ENCODE measurements at regions not wholly inside any gene's neighbourhood (a gene's known extent, or its start where the extent isn't known, plus 50 kb on each side); places are given as distances from the start of the nearest gene placed in this dataset.

DNA sequence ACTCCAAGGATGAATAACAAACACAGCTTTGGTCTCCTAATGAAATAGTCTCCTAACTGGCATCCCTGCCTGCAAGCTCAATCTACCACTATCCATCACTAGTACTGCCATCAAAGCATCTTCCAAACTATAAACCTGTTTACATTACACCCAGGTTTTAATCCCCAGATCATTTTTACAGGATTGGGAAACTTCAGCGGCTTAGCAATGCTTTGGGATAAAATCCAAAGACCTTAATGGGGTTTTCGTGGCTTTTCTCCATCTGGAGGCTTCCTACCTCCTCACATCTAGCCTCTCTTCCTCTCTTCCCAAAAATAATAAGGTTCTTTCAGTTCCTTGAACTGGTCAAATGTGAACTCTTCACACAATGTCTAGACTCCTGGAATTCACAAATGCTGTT is 92.2 kb upstream of the SETBP1 start:
- H3K4me1 ChIP-seq (replicated peaks in 1 of 2) = no peaks in the 10 kb centered on the region
- in situ Hi-C loops (cut with MboI; ENCODE audit: low pct_unique_long_range_greater_than_20kb in 2 of 9, low sequenced_read_pairs in 9 of 9, unreplicated experiment in 9 of 9) = no loop called here
- WGBS, 10 experiments = 76 to 100% (median 91%) methylated on average over 1 to 2 of the region's 2 CpGs; no CpG with 5 or more reads in 2 of the 10 experiments
- ATAC-seq (replicated peaks in 6 of 8) = no peak
- no peak overlapping the region for H3K4me3 ChIP-seq
- no peak overlapping the region for H3K27ac ChIP-seq

DNA sequence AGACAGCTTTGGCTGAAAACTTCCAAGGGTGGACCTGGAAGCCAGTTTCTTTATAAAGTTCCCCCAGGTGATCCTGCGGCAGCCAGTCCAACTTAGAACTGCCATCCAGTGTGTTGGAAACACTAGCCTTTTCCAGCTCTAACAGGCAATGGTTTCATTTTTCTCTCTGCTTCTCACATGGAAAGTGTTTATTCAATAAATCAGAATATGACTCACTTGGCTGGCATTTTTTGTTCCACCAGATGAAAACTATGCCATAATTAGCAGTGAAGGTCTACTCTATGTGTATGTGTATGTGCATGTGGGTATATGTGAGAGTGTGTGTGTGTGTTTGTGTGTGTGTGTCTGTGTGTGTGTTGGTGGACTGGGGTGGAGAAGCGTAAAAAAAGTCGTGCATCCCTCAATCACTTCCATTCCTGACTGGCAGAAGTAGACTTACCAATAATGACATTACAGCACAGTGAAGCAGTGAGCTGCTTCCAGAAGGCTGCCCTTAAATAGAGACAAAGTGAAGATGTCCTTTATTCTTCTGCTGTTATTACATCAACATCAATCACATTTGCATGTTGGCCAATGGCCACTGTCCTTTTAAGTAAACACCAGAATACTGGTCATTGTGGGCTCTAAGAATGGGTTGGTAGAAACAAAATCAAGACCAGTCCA is 90.9 kb upstream of the SETBP1 start:
- H3K27ac ChIP-seq = no peak overlapping the region
- H3K4me3 ChIP-seq = no peak overlapping the region
- WGBS, 10 experiments = 0 to 100% (median 50%) methylated on average over 1 to 3 of the region's 3 CpGs; no CpG with 5 or more reads in 2 of the 10 experiments
- H3K4me1 ChIP-seq (replicated peaks in 1 of 2) = no peaks in the 10 kb centered on the region
- peak; percentile 65 to 94 (median 76) for ATAC-seq (replicated peaks in 6 of 8)
- in situ Hi-C loops (cut with MboI; ENCODE audit: low pct_unique_long_range_greater_than_20kb in 2 of 9, low sequenced_read_pairs in 9 of 9, unreplicated experiment in 9 of 9) = no loop called here

DNA sequence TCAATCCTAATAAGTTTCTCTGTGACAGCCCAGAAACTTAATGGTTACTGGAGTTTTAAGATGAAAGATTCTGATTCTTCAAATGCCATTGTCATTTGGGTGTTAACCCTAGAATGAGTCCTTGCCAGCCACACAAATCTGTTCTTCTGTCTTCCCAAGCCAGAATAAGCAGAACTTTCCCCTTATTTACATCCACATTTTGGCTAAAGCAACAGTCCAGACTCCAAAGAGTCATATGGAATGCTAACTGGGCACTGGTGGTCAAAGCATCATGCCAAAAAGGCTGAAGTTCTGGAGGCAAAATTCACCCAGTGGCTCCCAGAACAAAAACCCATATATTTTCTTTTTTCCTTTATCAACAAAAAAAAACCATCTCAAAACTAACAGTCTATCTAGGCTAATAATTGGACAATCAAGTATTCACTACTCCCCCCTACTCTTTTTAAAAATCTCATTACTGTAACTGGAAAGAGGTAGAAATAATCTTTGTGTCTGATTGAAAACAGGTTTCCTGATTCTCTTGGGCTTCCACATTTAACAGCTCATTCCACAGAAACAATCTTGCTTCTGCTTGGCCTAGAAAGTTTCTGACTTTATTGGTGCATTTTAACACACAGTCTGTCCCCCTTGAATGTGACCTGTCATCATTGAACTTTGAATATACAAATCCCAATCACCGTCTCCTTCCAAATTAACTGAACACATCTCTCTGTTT is 89.6 kb upstream of the SETBP1 start:
- Histone ChIP-seq H3K4me1 (replicated peaks in 1 of 2) (no peaks in the 10 kb centered on the region), H3K27ac (no peak overlapping the region), H3K4me3 (no peak overlapping the region)
- no peak for ATAC-seq (replicated peaks in 6 of 8)
- in situ Hi-C loops (cut with MboI; ENCODE audit: low pct_unique_long_range_greater_than_20kb in 2 of 9, low sequenced_read_pairs in 9 of 9, unreplicated experiment in 9 of 9) = no loop called here
- 56 to 100% (median 77%) methylated on average over 1 of the region's 1 CpG; no CpG with 5 or more reads in 6 of the 10 experiments for WGBS, 10 experiments

DNA sequence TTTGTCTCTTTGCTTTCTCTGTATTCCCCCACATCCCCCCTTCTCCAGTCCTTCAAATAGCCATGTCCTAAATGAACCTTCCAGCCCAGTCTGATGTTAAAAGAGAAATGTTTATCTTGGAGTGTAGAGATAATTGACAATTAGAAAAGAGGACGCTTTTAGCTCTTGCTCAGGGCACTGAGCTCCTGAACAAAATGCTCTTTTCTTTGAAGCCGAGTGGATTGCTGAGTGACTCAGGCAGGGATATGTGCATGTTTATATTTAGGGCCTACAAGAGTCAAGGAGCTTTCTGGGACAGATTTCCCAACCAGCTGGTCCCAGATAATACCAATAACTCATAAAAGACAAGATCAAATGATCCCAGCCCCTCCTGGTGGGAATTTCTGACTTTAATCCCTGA is 88.0 kb upstream of the SETBP1 start:
- in situ Hi-C loops (cut with MboI; ENCODE audit: low pct_unique_long_range_greater_than_20kb in 2 of 9, low sequenced_read_pairs in 9 of 9, unreplicated experiment in 9 of 9) = no loop called here
- H3K4me3 ChIP-seq = no peak overlapping the region
- peak in 5 of 8 experiments; percentile 16 to 74 (median 65) for ATAC-seq (replicated peaks in 6 of 8)
- H3K27ac ChIP-seq = no peak overlapping the region
- 0 to 70% (median 28%) methylated on average over 1 to 2 of the region's 2 CpGs; no CpG with 5 or more reads in 4 of the 10 experiments for WGBS, 10 experiments
- H3K4me1 ChIP-seq (replicated peaks in 1 of 2) = no peaks in the 10 kb centered on the region

DNA sequence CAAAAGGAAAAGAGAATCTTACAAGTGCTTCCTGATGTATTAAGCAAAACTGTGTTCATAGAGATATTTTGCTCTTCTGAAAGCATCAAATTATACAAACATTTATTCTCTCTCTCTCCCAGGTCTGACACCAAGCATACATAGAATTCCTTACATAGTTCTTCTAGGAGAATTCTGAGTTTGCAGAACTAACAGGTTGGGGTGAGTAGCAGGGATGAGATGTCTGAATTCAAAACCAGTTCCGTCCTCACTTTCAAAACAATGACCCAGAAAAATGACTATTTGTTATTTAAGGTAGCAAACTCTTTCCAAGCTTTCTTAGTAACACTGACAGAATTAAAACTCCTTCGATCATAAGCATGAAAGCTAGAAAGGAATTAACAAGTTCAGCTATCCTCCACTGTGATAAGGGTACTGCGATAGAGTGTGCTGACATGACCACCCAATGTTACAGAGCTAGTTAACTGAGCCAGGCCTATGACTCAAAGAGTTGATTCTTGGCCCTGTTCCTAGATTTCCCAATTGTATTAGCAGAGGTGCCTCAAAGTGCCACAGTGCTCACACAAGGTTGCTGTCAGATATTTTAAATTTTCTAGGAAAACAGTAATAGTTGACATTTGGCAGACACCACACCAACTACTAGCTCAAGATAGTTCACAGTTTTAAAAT is 85.8 kb upstream of the SETBP1 start:
- peak in 3 of 8 experiments; percentile 21 to 69 (median 45) for ATAC-seq (replicated peaks in 6 of 8)
- WGBS, 10 experiments = 50 to 100% (median 78%) methylated on average over 1 to 3 of the region's 3 CpGs; no CpG with 5 or more reads in 2 of the 10 experiments
- in situ Hi-C loops (cut with MboI; ENCODE audit: low pct_unique_long_range_greater_than_20kb in 2 of 9, low sequenced_read_pairs in 9 of 9, unreplicated experiment in 9 of 9) = no loop called here
- H3K4me1 ChIP-seq (replicated peaks in 1 of 2) = no peaks in the 10 kb centered on the region
- H3K4me3 ChIP-seq = no peak overlapping the region
- H3K27ac ChIP-seq = no peak overlapping the region

DNA sequence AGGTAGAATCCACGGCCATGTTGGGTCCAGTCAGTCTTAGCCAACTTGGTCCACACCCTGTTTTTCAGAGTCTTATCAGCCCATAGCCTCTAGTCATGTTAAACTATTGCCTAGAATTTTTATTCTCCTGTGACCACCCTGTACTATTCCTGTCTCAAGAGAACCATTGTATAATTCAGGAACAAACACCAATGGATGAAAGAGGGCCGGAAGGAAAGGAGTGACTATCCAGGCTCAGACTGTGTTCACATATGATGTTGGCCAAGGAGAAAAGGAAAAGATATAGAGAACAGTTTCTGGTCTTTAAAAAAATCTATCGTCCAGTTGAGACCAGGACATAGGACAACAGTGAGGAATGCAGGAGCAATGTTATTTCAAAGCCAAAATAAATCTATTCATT is 82.9 kb upstream of the SETBP1 start:
- in situ Hi-C loops (cut with MboI; ENCODE audit: low pct_unique_long_range_greater_than_20kb in 2 of 9, low sequenced_read_pairs in 9 of 9, unreplicated experiment in 9 of 9) = no loop called here
- Histone ChIP-seq H3K4me3 (no peak overlapping the region), H3K27ac (no peak overlapping the region), H3K4me1 (replicated peaks in 1 of 2) (no peaks in the 10 kb centered on the region)
- no peak for ATAC-seq (replicated peaks in 6 of 8)
- 75 to 100% (median 95%) methylated on average over 1 to 3 of the region's 3 CpGs for WGBS, 10 experiments

DNA sequence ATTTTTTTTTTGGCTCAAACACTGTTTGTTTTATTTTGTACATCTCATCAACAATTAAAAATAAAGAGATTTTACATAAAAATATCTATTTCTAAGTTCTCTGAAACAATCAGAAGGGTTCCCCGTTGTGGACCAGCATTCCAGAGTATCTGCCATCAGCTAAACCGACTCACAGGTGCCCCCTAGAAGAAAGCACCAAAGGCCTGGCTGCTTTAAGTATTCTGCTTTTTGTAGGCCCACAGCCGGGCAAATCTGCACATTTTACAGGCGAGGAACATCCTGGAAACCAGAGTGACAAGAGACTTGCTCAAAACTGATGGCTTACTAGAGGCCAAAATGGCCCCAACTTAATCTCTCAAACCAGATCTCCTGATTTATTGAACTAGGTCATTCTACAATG is 82.2 kb upstream of the SETBP1 start:
- 57 to 100% (median 89%) methylated on average over 1 to 4 of the region's 4 CpGs for WGBS, 10 experiments
- H3K4me1 ChIP-seq (replicated peaks in 1 of 2) = no peaks in the 10 kb centered on the region
- ATAC-seq (replicated peaks in 6 of 8) = no peak
- in situ Hi-C loops (cut with MboI; ENCODE audit: low pct_unique_long_range_greater_than_20kb in 2 of 9, low sequenced_read_pairs in 9 of 9, unreplicated experiment in 9 of 9) = no loop called here
- no peak overlapping the region for H3K27ac ChIP-seq
- no peak overlapping the region for H3K4me3 ChIP-seq

DNA sequence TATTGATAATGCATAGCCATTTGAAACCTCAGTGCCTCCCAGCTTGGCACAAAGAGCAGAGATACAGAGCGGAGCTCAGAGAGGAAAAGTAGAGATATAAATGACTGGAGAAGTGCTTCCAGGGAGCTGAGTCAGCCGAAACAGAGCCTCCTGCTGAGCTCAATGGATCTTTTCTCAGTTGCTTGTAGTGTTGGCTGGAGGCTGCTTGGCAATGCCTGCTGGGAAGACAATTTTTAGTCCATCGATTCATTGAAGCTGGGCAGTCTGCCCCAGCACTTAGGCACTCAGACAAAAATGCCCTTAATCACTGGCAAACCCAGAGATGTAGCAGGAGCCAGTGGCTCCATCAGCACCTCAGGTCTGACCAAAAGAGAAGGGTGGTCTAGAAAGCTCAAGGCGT is 81.3 kb upstream of the SETBP1 start:
- WGBS, 10 experiments = 7 to 100% (median 83%) methylated on average over 1 to 4 of the region's 4 CpGs; no CpG with 5 or more reads in 1 of the 10 experiments
- H3K4me1 ChIP-seq (replicated peaks in 1 of 2) = no peaks in the 10 kb centered on the region
- ATAC-seq (replicated peaks in 6 of 8) = peak in 2 of 8 experiments; percentile 58 to 75
- in situ Hi-C loops (cut with MboI; ENCODE audit: low pct_unique_long_range_greater_than_20kb in 2 of 9, low sequenced_read_pairs in 9 of 9, unreplicated experiment in 9 of 9) = no loop called here
- H3K27ac ChIP-seq = no peak overlapping the region
- H3K4me3 ChIP-seq = no peak overlapping the region

DNA sequence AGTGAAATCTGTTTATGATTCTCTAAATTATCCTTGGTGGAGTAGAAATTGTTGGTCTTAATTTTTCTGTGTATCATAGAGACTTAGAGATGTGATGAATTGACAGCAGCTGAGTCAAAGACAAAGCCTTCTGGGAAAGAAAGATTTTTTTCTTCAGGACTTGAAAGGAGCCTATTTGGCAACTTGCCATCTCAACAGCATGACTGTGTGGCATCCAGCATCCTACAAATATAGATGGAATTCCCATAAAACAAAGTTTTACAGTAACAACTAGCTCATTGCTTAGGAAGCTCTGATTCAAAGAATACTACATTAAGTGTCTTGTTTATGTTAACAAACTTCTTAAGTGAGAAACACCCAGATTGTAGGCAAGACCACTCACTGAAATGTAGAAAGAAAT is 79.2 kb upstream of the SETBP1 start:
- Histone ChIP-seq H3K27ac (no peak overlapping the region), H3K4me1 (replicated peaks in 1 of 2) (no peaks in the 10 kb centered on the region), H3K4me3 (no peak overlapping the region)
- peak in 5 of 8 experiments; percentile 11 to 74 (median 26) for ATAC-seq (replicated peaks in 6 of 8)
- in situ Hi-C loops (cut with MboI; ENCODE audit: low pct_unique_long_range_greater_than_20kb in 2 of 9, low sequenced_read_pairs in 9 of 9, unreplicated experiment in 9 of 9) = no loop called here

DNA sequence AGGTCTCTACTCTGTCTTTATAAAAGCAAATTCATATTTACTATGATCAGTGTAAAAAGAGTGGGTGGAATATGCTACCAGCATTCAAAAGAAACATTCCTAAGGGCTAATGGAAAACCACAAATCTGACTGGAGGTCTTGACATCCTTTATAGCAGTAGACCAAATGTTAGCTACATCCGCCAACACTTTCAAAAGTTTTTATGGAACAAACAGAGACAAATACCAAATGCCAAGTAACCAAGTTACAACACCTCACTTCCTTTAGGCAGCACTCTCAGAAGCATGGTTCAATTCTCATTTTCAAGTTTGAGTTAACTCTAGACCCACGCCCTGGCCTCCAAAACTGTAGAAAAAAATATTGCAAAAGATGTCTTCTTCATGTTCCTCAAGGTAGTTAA is 78.3 kb upstream of the SETBP1 start:
- no peak overlapping the region for H3K27ac ChIP-seq
- no peaks in the 10 kb centered on the region for H3K4me1 ChIP-seq (replicated peaks in 1 of 2)
- in situ Hi-C loops (cut with MboI; ENCODE audit: low pct_unique_long_range_greater_than_20kb in 2 of 9, low sequenced_read_pairs in 9 of 9, unreplicated experiment in 9 of 9) = no loop called here
- ATAC-seq (replicated peaks in 6 of 8) = peak in 2 of 8 experiments; percentile 46 to 52
- WGBS, 10 experiments = 30 to 100% (median 92%) methylated on average over 1 to 2 of the region's 2 CpGs; no CpG with 5 or more reads in 2 of the 10 experiments
- no peak overlapping the region for H3K4me3 ChIP-seq

DNA sequence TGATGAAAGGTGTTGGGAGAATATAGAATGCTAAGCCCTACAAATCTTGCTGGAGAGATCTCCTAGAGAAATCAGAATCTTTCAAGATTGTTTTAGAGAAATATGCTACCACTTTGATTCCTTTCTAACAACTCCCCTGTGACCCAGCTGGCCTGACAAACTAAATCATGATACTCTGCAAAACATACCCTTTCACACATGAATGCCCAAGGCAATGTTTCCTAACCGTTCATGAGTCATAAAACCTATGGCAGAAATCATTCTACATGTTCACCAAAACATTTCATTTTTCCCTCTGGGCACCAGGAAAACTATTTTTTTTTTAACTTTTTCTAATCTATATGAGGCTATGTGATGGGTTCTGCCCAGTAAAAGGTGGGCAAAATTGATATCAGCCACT is 77.8 kb upstream of the SETBP1 start:
- peak in 2 of 8 experiments; percentile 23 to 50 for ATAC-seq (replicated peaks in 6 of 8)
- in situ Hi-C loops (cut with MboI; ENCODE audit: low pct_unique_long_range_greater_than_20kb in 2 of 9, low sequenced_read_pairs in 9 of 9, unreplicated experiment in 9 of 9) = no loop called here
- H3K4me3 ChIP-seq = no peak overlapping the region
- H3K27ac ChIP-seq = no peak overlapping the region
- H3K4me1 ChIP-seq (replicated peaks in 1 of 2) = no peaks in the 10 kb centered on the region
- WGBS, 10 experiments = 0 to 86% (median 73%) methylated on average over 1 of the region's 1 CpG; no CpG with 5 or more reads in 4 of the 10 experiments

DNA sequence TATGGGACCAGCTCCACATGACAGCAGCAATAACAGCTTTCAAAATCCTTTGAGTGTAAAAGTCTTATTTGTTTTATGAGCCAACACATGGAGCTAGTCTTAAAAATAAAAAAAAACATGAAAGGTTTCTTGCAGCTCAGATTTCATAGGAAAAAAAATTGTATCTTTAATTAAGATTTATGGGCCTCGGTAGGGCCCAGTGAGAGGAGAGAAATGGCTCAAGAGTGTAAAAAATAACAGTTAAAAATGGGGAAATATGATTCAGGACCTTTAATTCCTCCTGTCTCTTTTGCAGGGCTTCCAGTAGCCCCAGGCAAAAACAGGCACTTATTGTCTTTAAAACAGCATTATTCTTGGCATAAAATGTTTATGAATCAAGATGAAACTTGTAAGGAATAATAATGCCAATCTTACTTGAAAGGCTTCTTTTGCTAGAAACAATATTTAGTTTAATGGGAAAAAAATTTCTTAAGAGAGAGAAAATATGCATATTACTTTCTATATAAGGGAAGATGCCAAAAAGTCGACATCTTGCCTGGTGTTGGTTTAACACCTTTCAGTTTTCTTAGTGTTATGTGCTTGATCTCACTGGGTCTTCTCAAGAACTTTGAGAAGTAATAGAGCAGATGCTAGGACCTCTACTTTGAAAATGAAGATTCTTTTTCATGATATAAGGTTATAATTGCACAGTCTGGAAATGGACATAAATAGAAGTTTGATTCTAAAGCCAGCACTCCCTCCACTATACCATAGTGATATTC is 71.3 kb upstream of the SETBP1 start:
- Histone ChIP-seq H3K4me3 (no peak overlapping the region), H3K27ac (no peak overlapping the region), H3K4me1 (replicated peaks in 1 of 2) (peaks cover 0 to 3% of the 10 kb centered on the region in 2 donors)
- ATAC-seq (replicated peaks in 6 of 8) = peak in 2 of 8 experiments; percentile 48
- WGBS, 10 experiments = 4 to 100% (median 65%) methylated on average over 1 to 2 of the region's 2 CpGs
- in situ Hi-C loops (cut with MboI; ENCODE audit: low pct_unique_long_range_greater_than_20kb in 2 of 9, low sequenced_read_pairs in 9 of 9, unreplicated experiment in 9 of 9) = no loop called here

DNA sequence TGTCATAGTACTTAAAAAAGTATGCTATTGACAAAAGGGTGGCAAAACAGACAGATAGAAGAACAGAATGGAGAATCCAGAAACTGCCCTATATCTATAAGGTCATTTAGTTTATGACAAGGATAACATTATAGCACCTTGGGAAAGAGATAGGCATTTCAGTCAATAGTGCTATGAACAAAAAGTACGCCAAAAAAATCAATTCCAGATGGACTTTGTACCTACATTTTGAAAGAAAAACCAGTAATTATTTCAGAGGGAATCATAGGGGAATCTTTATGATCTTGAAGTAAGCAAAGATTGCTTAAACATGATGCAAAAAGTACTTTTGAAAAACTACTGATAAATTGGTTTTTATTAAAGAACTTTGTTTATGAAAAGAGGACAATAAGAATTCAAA is 59.9 kb upstream of the SETBP1 start:
- no peak overlapping the region for H3K4me3 ChIP-seq
- in situ Hi-C loops (cut with MboI; ENCODE audit: low pct_unique_long_range_greater_than_20kb in 2 of 9, low sequenced_read_pairs in 9 of 9, unreplicated experiment in 9 of 9) = no loop called here
- H3K27ac ChIP-seq = no peak overlapping the region
- WGBS, 10 experiments = 0 to 100% (median 10%) methylated on average over 1 of the region's 1 CpG; no CpG with 5 or more reads in 3 of the 10 experiments
- H3K4me1 ChIP-seq (replicated peaks in 1 of 2) = no peaks in the 10 kb centered on the region
- no peak for ATAC-seq (replicated peaks in 6 of 8)
